Suprapubic skin (tissue), 4 donors: ENCODE measurements at regions not wholly inside any gene's neighbourhood (a gene's known extent, or its start where the extent isn't known, plus 50 kb on each side); places are given as distances from the start of the nearest gene placed in this dataset.

Source experiments
- DNase-seq, 2 donors: peaks; one replicate each; pipeline ENCODE4 v3.0.0-alpha.2; 2019; ENCODE audit warnings: low spot score in 2 of 2
- H3K27ac ChIP-seq: fragments of 200-600 bp; sonication (generic); one replicate; pipeline ENCODE4 v1.5.1; 2019
- H3K27me3 ChIP-seq: fragments of 200-600 bp; sonication (generic); one replicate; pipeline ENCODE4 v1.5.1; 2019
- H3K36me3 ChIP-seq: fragments of 200-600 bp; sonication (generic); one replicate; pipeline ENCODE4 v1.5.1; 2019
- H3K4me1 ChIP-seq: fragments of 200-600 bp; sonication (generic); one replicate; pipeline ENCODE4 v1.5.1; 2019
- H3K4me3 ChIP-seq: fragments of 200-600 bp; sonication (generic); one replicate; pipeline ENCODE4 v1.5.1; 2019; ENCODE audit warnings: mild to moderate bottlenecking
- H3K9me3 ChIP-seq: fragments of 200-600 bp; sonication (generic); one replicate; pipeline ENCODE4 v1.5.1; 2019
- CTCF ChIP-seq, 2 donors: fragments of 200-600 bp in 1 of 2; fragments of 450-650 bp in 1 of 2; sonication (generic) in 1 of 2; IDR thresholded peaks; one replicate each; pipeline ENCODE4 v1.5.1; 2016 to 2019; ENCODE audit warnings: antibody characterized with exemption in 2 of 2, mild to moderate bottlenecking in 1 of 2, moderate library complexity in 1 of 2
- EP300 ChIP-seq: sonication (generic); formaldehyde crosslinking; IDR thresholded peaks from one replicate; pipeline ENCODE4 v1.6.1; 2017; ENCODE audit warnings: antibody characterized with exemption
- POLR2A ChIP-seq, 2 donors: fragments of 450-650 bp; IDR thresholded peaks; one replicate each; pipeline ENCODE4 v1.6.1; 2017; ENCODE audit warnings: antibody characterized with exemption in 2 of 2, mild to moderate bottlenecking in 2 of 2, moderate library complexity in 2 of 2
- POLR2AphosphoS5 ChIP-seq, 3 donors: sonication (generic); formaldehyde crosslinking; IDR thresholded peaks; one replicate each; pipeline ENCODE4 v1.6.1; 2017; ENCODE audit warnings: antibody characterized with exemption in 3 of 3
- WGBS: methylation state at CpG from one replicate; pipeline ENCODE4 v1.1.5; 2018; 5-methylcytosine and 5-hydroxymethylcytosine counted together

- Histone ChIP-seq H3K4me1 (no peaks in the 10 kb centered on the region), H3K9me3 (no peaks in the 10 kb centered on the region), H3K27me3 (no peaks in the 10 kb centered on the region), H3K4me3 (no peak overlapping the region), H3K27ac (no peak overlapping the region), H3K36me3 (no peaks in the 10 kb centered on the region)
- TF ChIP-seq EP300 (no peak), POLR2AphosphoS5 (IDR thresholded peaks at IDR 0.05) (no peak)
- 97% methylated on average over 12 of the region's 20 CpGs for WGBS
- DNase-seq: no peak
Measured at GRCh38 chr5:104223885-104224773, 661.5 kb upstream of the NUDT12 start.

- H3K4me1 ChIP-seq: no peaks in the 10 kb centered on the region
- no peaks in the 10 kb centered on the region for H3K9me3 ChIP-seq
- H3K27ac ChIP-seq: no peak overlapping the region
- no peak overlapping the region for H3K4me3 ChIP-seq
- no peaks in the 10 kb centered on the region for H3K36me3 ChIP-seq
- WGBS: 72% methylated on average over 2 of the region's 2 CpGs
- H3K27me3 ChIP-seq: no peaks in the 10 kb centered on the region
- no peak for DNase-seq
- no peak for TF ChIP-seq POLR2AphosphoS5 (IDR thresholded peaks at IDR 0.05)
- no peak for TF ChIP-seq EP300
- no peak for TF ChIP-seq POLR2A (IDR thresholded peaks at IDR 0.05)
- TF ChIP-seq CTCF (IDR thresholded peaks at IDR 0.05): no peak
Measured at GRCh38 chr5:104218200-104218599, 655.6 kb upstream of the NUDT12 start.

- no peak for DNase-seq
- TF ChIP-seq EP300 (no peak), POLR2AphosphoS5 (IDR thresholded peaks at IDR 0.05) (no peak), POLR2A (IDR thresholded peaks at IDR 0.05) (no peak), CTCF (IDR thresholded peaks at IDR 0.05) (no peak)
- no peaks in the 10 kb centered on the region for H3K27me3 ChIP-seq
- H3K36me3 ChIP-seq: no peaks in the 10 kb centered on the region
- H3K4me1 ChIP-seq: no peaks in the 10 kb centered on the region
- 58% methylated on average over 3 of the region's 3 CpGs for WGBS
- no peak overlapping the region for H3K27ac ChIP-seq
- no peak overlapping the region for H3K4me3 ChIP-seq
- H3K9me3 ChIP-seq: no peaks in the 10 kb centered on the region
Measured at GRCh38 chr5:104213216-104213615, 650.6 kb upstream of the NUDT12 start.

- Histone ChIP-seq H3K4me1 (no peaks in the 10 kb centered on the region), H3K27ac (no peak overlapping the region), H3K4me3 (no peak overlapping the region), H3K9me3 (no peaks in the 10 kb centered on the region), H3K36me3 (no peaks in the 10 kb centered on the region), H3K27me3 (no peaks in the 10 kb centered on the region)
- 83% methylated on average over 3 of the region's 3 CpGs for WGBS
- DNase-seq: no peak
- TF ChIP-seq POLR2AphosphoS5 (IDR thresholded peaks at IDR 0.05) (no peak), CTCF (IDR thresholded peaks at IDR 0.05) (no peak)
Measured at GRCh38 chr5:104199771-104200170, 637.2 kb upstream of the NUDT12 start.

- no peak overlapping the region for H3K4me3 ChIP-seq
- H3K36me3 ChIP-seq: no peaks in the 10 kb centered on the region
- H3K27me3 ChIP-seq: no peaks in the 10 kb centered on the region
- 100% methylated on average over 1 of the region's 1 CpG for WGBS
- no peaks in the 10 kb centered on the region for H3K4me1 ChIP-seq
- no peaks in the 10 kb centered on the region for H3K9me3 ChIP-seq
- H3K27ac ChIP-seq: no peak overlapping the region
- TF ChIP-seq EP300: no peak
- no peak for TF ChIP-seq CTCF (IDR thresholded peaks at IDR 0.05)
- no peak for TF ChIP-seq POLR2AphosphoS5 (IDR thresholded peaks at IDR 0.05)
- no peak for TF ChIP-seq POLR2A (IDR thresholded peaks at IDR 0.05)
- DNase-seq: no peak
Measured at GRCh38 chr5:104198156-104198555, 635.6 kb upstream of the NUDT12 start.
